ENCODE measurements at regions not wholly inside any gene's neighbourhood (a gene's known extent, or its start where the extent isn't known, plus 50 kb on each side); places are given as distances from the start of the nearest gene placed in this dataset.

- Histone ChIP-seq H3K27ac (no peak overlapping the region), H3K4me3 (no peak overlapping the region), H3K9me3 (no peaks in the 10 kb centered on the region), H3K4me2 (peak overlapping the region; percentile 28; the same call in 2 of the 3 replicates), H3K4me1 (peaks cover 9% of the 10 kb centered on the region; the same call in 2 of the 3 replicates)
- no peak for DNase-seq (ENCODE audit: low read depth in 1 of 2, low spot score in 1 of 2)
- FAIRE-seq: no peak
- 56% methylated on average over 5 of the region's 5 CpGs for WGBS (ENCODE audit: missing lambda C conversion rate)
- no peak for ATAC-seq
- CTCF ChIA-PET: no interaction called here
- POLR2A ChIA-PET: no interaction called here
- TF ChIP-seq EHF (CRISPR knock-in tag; IDR thresholded peaks at IDR 0.05) (no peak), TP53 (CRISPR knock-in tag; IDR thresholded peaks at IDR 0.05) (no peak), RAD21 (conservative IDR thresholded peaks at IDR 0.05 in 1 of 2, IDR thresholded peaks at IDR 0.05 in 1 of 2) (no peak), BCL3 (IDR thresholded peaks at IDR 0.05) (no peak), EP300 (IDR thresholded peaks at IDR 0.05) (no peak), NFE2L2 (conservative IDR thresholded peaks at IDR 0.05; ENCODE audit: low read length) (no peak), FOSL2 (IDR thresholded peaks at IDR 0.05) (no peak), FOSL2 (CRISPR knock-in tag; IDR thresholded peaks at IDR 0.05) (no peak), MAFK (IDR thresholded peaks at IDR 0.05; ENCODE audit: partially characterized antibody) (no peak), RARB (CRISPR knock-in tag; IDR thresholded peaks at IDR 0.05) (no peak), FOXS1 (CRISPR knock-in tag; IDR thresholded peaks at IDR 0.05) (no peak), GATA3 (IDR thresholded peaks at IDR 0.05; ENCODE audit: borderline replicate concordance) (no peak), KDM5A (IDR thresholded peaks at IDR 0.05) (no peak), SREBF2 (IDR thresholded peaks at IDR 0.05) (no peak), HOXA7 (CRISPR knock-in tag; IDR thresholded peaks at IDR 0.05) (no peak), NPAS2 (CRISPR knock-in tag; IDR thresholded peaks at IDR 0.05; ENCODE audit: borderline replicate concordance) (no peak), ZNF302 (CRISPR knock-in tag; IDR thresholded peaks at IDR 0.05) (no peak), JUN (IDR thresholded peaks at IDR 0.05) (no peak), CTCF (IDR thresholded peaks at IDR 0.05) (no peak), USF2 (IDR thresholded peaks at IDR 0.05) (no peak)
Measured at GRCh38 chr6:147950623-147950987, 392.0 kb upstream of the SASH1 start.

GRCh38 chr6:147951726-147952125 lies 390.9 kb upstream of the SASH1 start:
- Histone ChIP-seq H3K4me1 (peaks cover 9% of the 10 kb centered on the region; the same call in 2 of the 3 replicates), H3K27ac (no peak overlapping the region), H3K9me3 (no peaks in the 10 kb centered on the region), H3K4me3 (no peak overlapping the region), H3K4me2 (no peak overlapping the region)
- WGBS (ENCODE audit: missing lambda C conversion rate): 94% methylated on average over 7 of the region's 7 CpGs
- ATAC-seq (no peak), DNase-seq (ENCODE audit: low read depth in 1 of 2, low spot score in 1 of 2) (no peak), FAIRE-seq (no peak)
- CTCF ChIA-PET: no interaction called here
- POLR2A ChIA-PET: no interaction called here
- no peak for TF ChIP-seq ATOH8 (CRISPR knock-in tag; IDR thresholded peaks at IDR 0.05; ENCODE audit: low read depth)
- TF ChIP-seq REST (IDR thresholded peaks at IDR 0.05): no peak
- TF ChIP-seq FOXS1 (CRISPR knock-in tag; IDR thresholded peaks at IDR 0.05): no peak
- no peak for TF ChIP-seq JUN (IDR thresholded peaks at IDR 0.05)
- no peak for TF ChIP-seq CBX8 (IDR thresholded peaks at IDR 0.05)
- no peak for TF ChIP-seq PHF8 (IDR thresholded peaks at IDR 0.05; ENCODE audit: borderline replicate concordance, low read depth)
- no peak for TF ChIP-seq USF2 (IDR thresholded peaks at IDR 0.05)
- TF ChIP-seq TFCP2L1 (CRISPR knock-in tag; IDR thresholded peaks at IDR 0.05): no peak
- TF ChIP-seq NFE2L2 (conservative IDR thresholded peaks at IDR 0.05; ENCODE audit: low read length): no peak
- no peak for TF ChIP-seq TP53 (CRISPR knock-in tag; IDR thresholded peaks at IDR 0.05)
- no peak for TF ChIP-seq HEYL (CRISPR knock-in tag; IDR thresholded peaks at IDR 0.05)
- TF ChIP-seq ZNF302 (CRISPR knock-in tag; IDR thresholded peaks at IDR 0.05): no peak
- TF ChIP-seq E2F6 (IDR thresholded peaks at IDR 0.05; ENCODE audit: borderline replicate concordance, low read depth): no peak
- TF ChIP-seq GATA3 (IDR thresholded peaks at IDR 0.05; ENCODE audit: borderline replicate concordance): no peak
- TF ChIP-seq EHF (CRISPR knock-in tag; IDR thresholded peaks at IDR 0.05): no peak
- no peak for TF ChIP-seq CHD2 (IDR thresholded peaks at IDR 0.05; ENCODE audit: low read length, partially characterized antibody)
